ENCODE measurements at regions not wholly inside any gene's neighbourhood (a gene's known extent, or its start where the extent isn't known, plus 50 kb on each side); places are given as distances from the start of the nearest gene placed in this dataset.

- TF ChIP-seq ZNF274 (IDR thresholded peaks at IDR 0.05; ENCODE audit: low read depth, low read length) = no peak
- TF ChIP-seq SUZ12 (IDR thresholded peaks at IDR 0.05; ENCODE audit: extremely low read depth, insufficient read depth, insufficient read length) = no peak
Measured at GRCh38 chr9:73039271-73040263, 86.7 kb upstream of the ALDH1A1 start.

All from NT2/D1 (cell line).